ENCODE measurements at regions not wholly inside any gene's neighbourhood (a gene's known extent, or its start where the extent isn't known, plus 50 kb on each side); places are given as distances from the start of the nearest gene placed in this dataset.

DNA sequence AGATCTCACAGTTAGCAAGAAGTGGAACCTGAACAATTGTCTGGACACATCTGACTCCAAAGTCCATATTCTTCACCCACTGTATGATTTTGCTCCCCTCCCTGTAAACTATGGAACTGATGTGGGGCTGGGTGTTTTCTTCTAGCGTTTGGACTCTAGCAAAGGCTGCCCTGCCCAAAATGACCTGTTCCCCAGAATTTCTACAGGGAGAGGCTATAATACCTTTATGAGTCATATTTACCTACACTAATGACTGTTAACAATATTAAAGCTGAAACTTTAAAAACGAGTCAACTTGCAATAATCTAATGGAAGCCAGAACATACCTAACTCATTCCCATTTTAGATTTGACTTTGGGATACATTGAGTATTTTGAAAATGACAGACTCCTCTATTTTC is 531.2 kb upstream of the CFAP20DC start:
- DNase-seq (ENCODE audit: low read depth, low spot score) = no peak
- Histone ChIP-seq H3K4me3 (ENCODE audit: low read length) (no peak overlapping the region), H3K9me3 (ENCODE audit: control insufficient read depth, insufficient read depth, low read length) (no peaks in the 10 kb centered on the region), H3K27me3 (ENCODE audit: control insufficient read depth, insufficient read depth, low read length) (no peaks in the 10 kb centered on the region), H3K27ac (ENCODE audit: low read length) (no peak overlapping the region), H3K36me3 (ENCODE audit: control insufficient read depth, insufficient read depth, low read length) (no peaks in the 10 kb centered on the region), H3K4me1 (ENCODE audit: control insufficient read depth, insufficient read depth, low read length) (no peaks in the 10 kb centered on the region)
- no CpG with 5 or more reads among the region's 2 CpGs for WGBS (ENCODE audit: insufficient coverage, insufficient read length)

DNA sequence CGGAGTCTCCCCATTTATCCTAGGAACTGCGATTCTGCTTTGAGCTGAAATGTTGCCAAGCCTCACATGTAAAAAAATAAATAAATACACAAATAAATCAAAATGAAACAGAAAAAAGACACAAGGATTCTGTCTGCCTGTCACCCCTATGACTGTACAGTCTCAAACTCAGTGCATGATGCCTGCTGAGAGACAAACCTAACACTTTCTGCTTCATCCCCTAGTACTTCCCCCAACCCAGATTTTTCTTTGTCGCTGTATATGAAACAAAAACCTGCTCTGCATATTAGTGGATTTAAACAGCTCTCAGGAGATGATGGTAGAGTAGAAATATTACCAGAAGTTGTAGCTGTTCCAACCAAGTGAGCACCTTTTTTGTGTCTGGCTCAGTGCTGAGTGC is 530.7 kb upstream of the CFAP20DC start:
- no peaks in the 10 kb centered on the region for H3K36me3 ChIP-seq (ENCODE audit: control insufficient read depth, insufficient read depth, low read length)
- no peaks in the 10 kb centered on the region for H3K4me1 ChIP-seq (ENCODE audit: control insufficient read depth, insufficient read depth, low read length)
- H3K9me3 ChIP-seq (ENCODE audit: control insufficient read depth, insufficient read depth, low read length) = no peaks in the 10 kb centered on the region
- DNase-seq (ENCODE audit: low read depth, low spot score) = no peak
- WGBS (ENCODE audit: insufficient coverage, insufficient read length) = no CpG with 5 or more reads among the region's 3 CpGs
- H3K27ac ChIP-seq (ENCODE audit: low read length) = no peak overlapping the region
- H3K4me3 ChIP-seq (ENCODE audit: low read length) = no peak overlapping the region
- H3K27me3 ChIP-seq (ENCODE audit: control insufficient read depth, insufficient read depth, low read length) = no peaks in the 10 kb centered on the region

DNA sequence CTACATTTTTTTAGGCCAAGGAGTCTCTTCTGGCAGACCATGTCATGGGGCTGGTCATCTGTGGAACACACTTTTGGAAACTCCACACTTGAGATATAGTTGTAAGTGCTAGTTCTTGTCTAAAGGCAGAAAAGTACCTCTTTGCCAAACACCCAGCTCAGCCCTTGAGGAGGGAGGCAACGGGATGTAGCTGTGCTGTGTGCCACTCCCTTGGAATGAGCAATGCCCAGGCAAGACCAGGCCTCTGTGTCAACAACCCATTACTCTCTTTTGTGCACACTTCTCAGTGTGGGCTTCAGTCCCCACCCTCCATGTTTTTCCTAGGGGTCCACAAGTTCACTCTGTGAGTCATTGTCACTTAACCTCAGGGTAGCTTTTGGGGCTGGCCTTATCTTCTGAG is 528.3 kb upstream of the CFAP20DC start:
- Histone ChIP-seq H3K27ac (ENCODE audit: low read length) (no peak overlapping the region), H3K36me3 (ENCODE audit: control insufficient read depth, insufficient read depth, low read length) (no peaks in the 10 kb centered on the region), H3K27me3 (ENCODE audit: control insufficient read depth, insufficient read depth, low read length) (no peaks in the 10 kb centered on the region), H3K4me1 (ENCODE audit: control insufficient read depth, insufficient read depth, low read length) (no peaks in the 10 kb centered on the region), H3K4me3 (ENCODE audit: low read length) (no peak overlapping the region), H3K9me3 (ENCODE audit: control insufficient read depth, insufficient read depth, low read length) (no peaks in the 10 kb centered on the region)
- WGBS (ENCODE audit: insufficient coverage, insufficient read length) = no CpG with 5 or more reads among the region's 1 CpG
- DNase-seq (ENCODE audit: low read depth, low spot score) = no peak

GRCh38 chr3:59576606-59577005 is 526.8 kb upstream of the CFAP20DC start:
- no peaks in the 10 kb centered on the region for H3K9me3 ChIP-seq (ENCODE audit: control insufficient read depth, insufficient read depth, low read length)
- no peaks in the 10 kb centered on the region for H3K36me3 ChIP-seq (ENCODE audit: control insufficient read depth, insufficient read depth, low read length)
- no peak for DNase-seq (ENCODE audit: low read depth, low spot score)
- no peaks in the 10 kb centered on the region for H3K27me3 ChIP-seq (ENCODE audit: control insufficient read depth, insufficient read depth, low read length)
- no CpG with 5 or more reads among the region's 3 CpGs for WGBS (ENCODE audit: insufficient coverage, insufficient read length)
- no peak overlapping the region for H3K4me3 ChIP-seq (ENCODE audit: low read length)
- no peaks in the 10 kb centered on the region for H3K4me1 ChIP-seq (ENCODE audit: control insufficient read depth, insufficient read depth, low read length)
- H3K27ac ChIP-seq (ENCODE audit: low read length) = no peak overlapping the region

- no CpG with 5 or more reads among the region's 11 CpGs for WGBS (ENCODE audit: insufficient coverage, insufficient read length)
- Histone ChIP-seq H3K36me3 (ENCODE audit: control insufficient read depth, insufficient read depth, low read length) (no peaks in the 10 kb centered on the region), H3K9me3 (ENCODE audit: control insufficient read depth, insufficient read depth, low read length) (no peaks in the 10 kb centered on the region), H3K4me3 (ENCODE audit: low read length) (no peak overlapping the region), H3K27me3 (ENCODE audit: control insufficient read depth, insufficient read depth, low read length) (no peaks in the 10 kb centered on the region), H3K4me1 (ENCODE audit: control insufficient read depth, insufficient read depth, low read length) (no peaks in the 10 kb centered on the region), H3K27ac (ENCODE audit: low read length) (no peak overlapping the region)
- DNase-seq (ENCODE audit: low read depth, low spot score) = peak; percentile 70
These were observed 525.5 kb upstream of the CFAP20DC start for GRCh38 chr3:59575113-59576001.

DNA sequence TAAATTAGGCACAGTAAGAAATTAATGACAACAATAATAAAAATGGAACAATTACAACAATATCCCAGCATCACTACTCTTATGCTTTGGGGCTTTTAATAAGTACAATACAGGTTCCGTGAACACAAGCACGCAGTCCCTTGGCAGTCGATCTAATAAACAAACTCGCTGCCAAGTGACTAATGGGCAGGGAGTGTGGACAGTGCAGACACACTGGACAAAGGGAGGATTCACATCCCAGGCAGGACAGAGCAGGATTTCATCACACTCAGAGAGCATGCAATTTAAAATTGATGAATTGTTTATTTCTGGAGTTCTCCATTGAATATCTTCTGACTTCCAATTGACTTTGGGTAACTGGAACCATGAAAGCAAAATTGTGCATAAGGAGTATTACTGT is 524.1 kb upstream of the CFAP20DC start:
- WGBS (ENCODE audit: insufficient coverage, insufficient read length) = no CpG with 5 or more reads among the region's 4 CpGs
- no peaks in the 10 kb centered on the region for H3K4me1 ChIP-seq (ENCODE audit: control insufficient read depth, insufficient read depth, low read length)
- H3K27me3 ChIP-seq (ENCODE audit: control insufficient read depth, insufficient read depth, low read length) = no peaks in the 10 kb centered on the region
- H3K27ac ChIP-seq (ENCODE audit: low read length) = no peak overlapping the region
- H3K4me3 ChIP-seq (ENCODE audit: low read length) = no peak overlapping the region
- H3K9me3 ChIP-seq (ENCODE audit: control insufficient read depth, insufficient read depth, low read length) = no peaks in the 10 kb centered on the region
- no peaks in the 10 kb centered on the region for H3K36me3 ChIP-seq (ENCODE audit: control insufficient read depth, insufficient read depth, low read length)
- no peak for DNase-seq (ENCODE audit: low read depth, low spot score)

- WGBS (ENCODE audit: insufficient coverage, insufficient read length) = no CpG with 5 or more reads among the region's 5 CpGs
- Histone ChIP-seq H3K27ac (ENCODE audit: low read length) (no peak overlapping the region), H3K9me3 (ENCODE audit: control insufficient read depth, insufficient read depth, low read length) (no peaks in the 10 kb centered on the region), H3K4me3 (ENCODE audit: low read length) (no peak overlapping the region), H3K4me1 (ENCODE audit: control insufficient read depth, insufficient read depth, low read length) (no peaks in the 10 kb centered on the region), H3K27me3 (ENCODE audit: control insufficient read depth, insufficient read depth, low read length) (no peaks in the 10 kb centered on the region), H3K36me3 (ENCODE audit: control insufficient read depth, insufficient read depth, low read length) (no peaks in the 10 kb centered on the region)
- DNase-seq (ENCODE audit: low read depth, low spot score) = no peak
These were observed 522.3 kb upstream of the CFAP20DC start for GRCh38 chr3:59572106-59572505.

- DNase-seq (ENCODE audit: low read depth, low spot score) = no peak
These were observed 521.0 kb upstream of the CFAP20DC start for GRCh38 chr3:59570806-59571205.

GRCh38 chr3:59567661-59568060 is 517.8 kb upstream of the CFAP20DC start:
- Histone ChIP-seq H3K27ac (ENCODE audit: low read length) (no peak overlapping the region), H3K9me3 (ENCODE audit: control insufficient read depth, insufficient read depth, low read length) (no peaks in the 10 kb centered on the region), H3K4me1 (ENCODE audit: control insufficient read depth, insufficient read depth, low read length) (no peaks in the 10 kb centered on the region), H3K27me3 (ENCODE audit: control insufficient read depth, insufficient read depth, low read length) (no peaks in the 10 kb centered on the region), H3K36me3 (ENCODE audit: control insufficient read depth, insufficient read depth, low read length) (no peaks in the 10 kb centered on the region), H3K4me3 (ENCODE audit: low read length) (no peak overlapping the region)
- WGBS (ENCODE audit: insufficient coverage, insufficient read length) = no CpG with 5 or more reads among the region's 2 CpGs
- no peak for DNase-seq (ENCODE audit: low read depth, low spot score)

More at GRCh38 chr3:59570806-59571205, 521.0 kb upstream of the CFAP20DC start:
- no peaks in the 10 kb centered on the region for H3K4me1 ChIP-seq (ENCODE audit: control insufficient read depth, insufficient read depth, low read length)
- no peaks in the 10 kb centered on the region for H3K9me3 ChIP-seq (ENCODE audit: control insufficient read depth, insufficient read depth, low read length)
- no peaks in the 10 kb centered on the region for H3K36me3 ChIP-seq (ENCODE audit: control insufficient read depth, insufficient read depth, low read length)
- no peak overlapping the region for H3K27ac ChIP-seq (ENCODE audit: low read length)
- H3K27me3 ChIP-seq (ENCODE audit: control insufficient read depth, insufficient read depth, low read length) = no peaks in the 10 kb centered on the region
- no peak overlapping the region for H3K4me3 ChIP-seq (ENCODE audit: low read length)
- no CpG with 5 or more reads among the region's 1 CpG for WGBS (ENCODE audit: insufficient coverage, insufficient read length)

GRCh38 chr3:59566481-59566975 is 516.7 kb upstream of the CFAP20DC start:
- Histone ChIP-seq H3K27me3 (ENCODE audit: control insufficient read depth, insufficient read depth, low read length) (no peaks in the 10 kb centered on the region), H3K4me3 (ENCODE audit: low read length) (no peak overlapping the region), H3K9me3 (ENCODE audit: control insufficient read depth, insufficient read depth, low read length) (no peaks in the 10 kb centered on the region), H3K4me1 (ENCODE audit: control insufficient read depth, insufficient read depth, low read length) (no peaks in the 10 kb centered on the region), H3K36me3 (ENCODE audit: control insufficient read depth, insufficient read depth, low read length) (no peaks in the 10 kb centered on the region), H3K27ac (ENCODE audit: low read length) (no peak overlapping the region)
- DNase-seq (ENCODE audit: low read depth, low spot score) = no peak
- no CpG with 5 or more reads among the region's 6 CpGs for WGBS (ENCODE audit: insufficient coverage, insufficient read length)

GRCh38 chr3:59565125-59565524 is 515.3 kb upstream of the CFAP20DC start:
- H3K4me3 ChIP-seq (ENCODE audit: low read length) = no peak overlapping the region
- H3K27me3 ChIP-seq (ENCODE audit: control insufficient read depth, insufficient read depth, low read length) = no peaks in the 10 kb centered on the region
- H3K36me3 ChIP-seq (ENCODE audit: control insufficient read depth, insufficient read depth, low read length) = no peaks in the 10 kb centered on the region
- no CpG with 5 or more reads among the region's 2 CpGs for WGBS (ENCODE audit: insufficient coverage, insufficient read length)
- no peak overlapping the region for H3K27ac ChIP-seq (ENCODE audit: low read length)
- no peak for DNase-seq (ENCODE audit: low read depth, low spot score)
- no peaks in the 10 kb centered on the region for H3K4me1 ChIP-seq (ENCODE audit: control insufficient read depth, insufficient read depth, low read length)
- no peaks in the 10 kb centered on the region for H3K9me3 ChIP-seq (ENCODE audit: control insufficient read depth, insufficient read depth, low read length)

Measured in iPS DF 6.9 (cell line).